ENCODE measurements at regions not wholly inside any gene's neighbourhood (a gene's known extent, or its start where the extent isn't known, plus 50 kb on each side); places are given as distances from the start of the nearest gene placed in this dataset.
"Not testable (repeated sequence)": the region's sequence is repeated elsewhere in the genome, so short reads cannot be mapped to it uniquely, and the experiment has no call there.

DNA sequence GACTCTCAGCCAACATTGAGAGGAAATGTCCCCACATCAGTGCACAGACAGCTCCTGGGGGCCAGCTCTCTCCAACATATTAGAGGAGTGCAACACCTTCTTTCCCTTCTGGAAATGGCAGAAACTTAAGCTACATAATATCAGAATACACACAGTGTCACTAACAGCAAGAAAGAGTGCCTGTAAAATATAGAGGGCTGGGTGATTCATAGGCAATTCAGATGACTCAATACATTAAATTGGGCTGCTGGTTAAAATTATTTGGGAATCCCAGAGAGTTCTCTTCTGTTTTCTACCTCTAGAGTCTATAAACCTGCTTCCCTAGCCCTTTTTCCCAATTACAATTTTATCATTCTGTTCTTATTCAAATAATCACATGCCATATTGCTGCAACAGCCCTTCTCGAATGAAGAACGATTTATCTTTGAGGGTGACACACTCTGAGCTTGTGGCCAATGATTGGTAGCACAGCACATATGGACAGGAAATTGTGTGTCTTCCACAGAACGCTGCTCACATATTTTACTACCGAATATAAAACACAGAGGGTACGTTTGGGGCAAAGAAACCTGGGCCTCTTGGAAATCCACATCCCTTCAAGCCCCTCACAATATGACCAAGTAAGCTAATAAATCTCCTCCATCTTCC is 381.2 kb downstream of the MBD2 start:
- FAIRE-seq, result no peak
- DNase-seq (ENCODE audit: extremely low spot score, insufficient read length, low read depth), result no peak

DNA sequence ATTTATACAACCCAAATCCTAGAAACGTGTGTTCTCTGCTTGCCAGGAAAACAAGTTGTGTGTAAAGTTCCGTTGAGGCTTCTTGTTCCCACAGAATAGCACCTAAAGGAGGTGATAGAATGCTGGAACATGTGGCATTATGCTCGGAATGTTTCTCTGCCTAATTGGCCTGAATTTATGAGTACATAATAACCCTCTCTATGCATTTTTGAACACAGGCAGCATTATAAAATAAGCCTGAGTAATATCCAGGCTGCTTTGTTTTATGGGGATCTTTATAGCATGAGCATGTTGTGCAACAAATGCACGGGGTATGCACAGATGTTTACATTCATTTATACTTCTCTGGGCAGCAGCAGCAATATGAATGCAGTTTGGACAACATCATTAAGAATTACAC is 385.7 kb downstream of the MBD2 start:
- no peak for FAIRE-seq
- no peak for DNase-seq (ENCODE audit: extremely low spot score, insufficient read length, low read depth)

DNA sequence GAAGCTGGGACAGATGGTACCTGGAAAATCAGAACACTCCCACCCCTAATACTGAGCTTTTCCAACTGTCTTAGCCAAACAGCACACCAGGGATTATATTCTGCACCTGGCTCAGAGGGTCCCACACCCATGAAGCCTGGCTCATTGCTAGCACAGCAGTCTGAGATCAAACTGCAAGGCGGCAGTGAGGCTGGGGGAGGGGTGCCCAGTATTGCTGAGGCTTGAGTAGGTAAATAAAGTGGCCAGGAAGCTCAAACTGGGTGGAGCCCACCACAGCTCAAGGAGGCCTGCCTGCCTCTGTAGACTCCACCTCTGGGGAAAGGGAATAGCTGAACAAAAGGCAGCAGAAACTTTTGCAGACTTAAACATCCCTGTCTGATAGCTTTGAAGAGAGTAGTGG is 403.3 kb downstream of the MBD2 start:
- DNase-seq (ENCODE audit: extremely low spot score, insufficient read length, low read depth); FAIRE-seq: not testable (repeated sequence)

DNA sequence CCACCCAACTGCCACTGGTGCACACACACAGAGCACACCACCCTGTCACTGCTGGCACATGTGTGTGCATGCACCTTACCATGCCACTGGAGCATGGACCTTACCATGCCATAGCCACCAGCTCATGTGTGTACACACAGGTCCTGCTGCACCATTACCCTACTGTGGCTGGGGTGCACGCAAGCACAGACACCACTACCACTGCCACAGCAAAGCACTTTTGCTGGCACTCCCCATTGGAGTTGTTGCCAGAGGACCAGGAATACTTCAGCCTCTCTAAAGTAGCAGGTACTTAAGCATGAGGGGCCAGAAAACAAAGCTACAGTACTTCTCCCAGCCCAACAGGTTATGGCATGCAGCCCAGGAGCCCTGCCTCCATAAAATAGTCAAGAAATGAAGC is 404.8 kb downstream of the MBD2 start:
- FAIRE-seq (no peak), DNase-seq (ENCODE audit: extremely low spot score, insufficient read length, low read depth) (no peak)

- no peak for FAIRE-seq
Observed at GRCh38 chr18:53819174-53819573, 405.3 kb downstream of the MBD2 start.

GRCh38 chr18:53817976-53818950 is 406.2 kb downstream of the MBD2 start:
- DNase-seq (ENCODE audit: extremely low spot score, insufficient read length, low read depth) (no peak), FAIRE-seq (no peak)

More at GRCh38 chr18:53819174-53819573, 405.3 kb downstream of the MBD2 start:
- DNase-seq (ENCODE audit: extremely low spot score, insufficient read length, low read depth), result no peak

DNA sequence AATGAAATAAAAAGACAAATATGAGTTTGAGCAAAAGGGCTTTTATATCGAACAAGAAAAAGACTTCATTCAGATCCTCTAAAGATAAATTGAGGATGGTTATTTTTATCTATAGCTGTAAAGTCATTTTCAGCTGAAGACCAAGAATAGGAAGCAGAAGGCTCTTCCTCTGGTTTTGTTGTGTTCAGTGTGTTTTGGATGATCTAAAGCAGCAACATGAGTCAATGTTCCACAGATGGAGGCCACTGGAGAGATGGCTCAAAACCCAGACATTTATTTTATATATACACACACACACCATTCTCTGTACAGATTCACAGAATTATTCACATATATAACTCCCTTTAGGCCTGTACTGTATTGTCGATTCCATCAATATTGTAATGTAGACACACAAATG is 424.3 kb downstream of the MBD2 start:
- no peak for DNase-seq (ENCODE audit: extremely low spot score, insufficient read length, low read depth)

GRCh38 chr18:53799134-53799533 is 425.3 kb downstream of the MBD2 start:
- FAIRE-seq (no peak), DNase-seq (ENCODE audit: extremely low spot score, insufficient read length, low read depth) (no peak)

More for the DNA sequence above, 424.3 kb downstream of the MBD2 start:
- no peak for FAIRE-seq

GRCh38 chr18:53798516-53798915 is 426.0 kb downstream of the MBD2 start:
- no peak for DNase-seq (ENCODE audit: extremely low spot score, insufficient read length, low read depth)
- no peak for FAIRE-seq

- DNase-seq (ENCODE audit: extremely low spot score, insufficient read length, low read depth) (no peak), FAIRE-seq (no peak)
Observed at GRCh38 chr18:53797998-53798495, 426.4 kb downstream of the MBD2 start.

DNA sequence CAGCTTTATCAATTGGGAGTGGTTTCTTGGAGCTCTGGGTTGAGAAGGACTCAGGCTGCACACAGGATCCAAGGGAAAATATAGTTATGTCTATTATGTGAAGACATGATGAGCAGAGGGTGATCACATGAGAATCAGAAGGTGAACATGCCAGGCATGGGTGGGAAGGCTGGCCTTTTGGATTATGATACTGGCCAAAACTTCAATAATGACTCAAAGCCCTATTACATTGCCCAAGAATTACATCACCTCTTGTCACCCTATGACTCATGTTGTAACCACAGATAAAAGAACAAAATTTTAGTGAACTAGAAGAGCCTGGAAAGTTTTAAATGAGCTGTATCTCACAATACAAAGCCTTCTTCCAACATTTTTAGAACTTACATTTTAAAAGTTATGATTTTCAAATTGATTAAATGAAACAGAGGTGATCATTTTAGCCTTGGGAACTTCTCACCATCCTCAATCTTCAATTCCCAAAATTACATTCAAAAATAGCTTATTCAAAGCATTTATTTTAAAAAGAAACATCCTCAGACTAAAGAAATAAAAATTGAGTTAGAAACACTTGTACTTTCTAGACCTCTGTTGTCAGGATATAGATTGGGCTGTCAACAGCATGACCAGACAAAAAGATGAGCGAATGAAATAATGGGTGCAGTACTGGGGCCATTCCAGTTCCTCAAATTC is 428.3 kb downstream of the MBD2 start:
- FAIRE-seq, result no peak
- no peak for DNase-seq (ENCODE audit: extremely low spot score, insufficient read length, low read depth)

DNA sequence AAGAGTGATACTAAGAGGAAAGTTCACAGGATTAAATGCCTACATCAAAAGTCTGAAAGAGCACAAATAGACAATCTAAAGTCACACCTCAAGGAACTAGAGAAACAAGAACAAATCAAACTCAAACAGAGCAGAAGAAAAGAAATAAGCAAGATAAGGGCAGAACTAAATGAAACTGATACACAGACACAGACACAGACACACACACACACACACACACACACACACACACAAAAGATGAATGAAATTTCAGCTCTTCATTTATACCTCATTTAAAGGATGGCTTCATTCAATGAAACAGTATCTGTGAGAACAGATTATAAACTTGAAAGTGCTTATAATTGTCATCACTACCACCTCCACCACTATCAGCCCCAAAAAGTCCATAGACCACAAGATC is 428.9 kb downstream of the MBD2 start:
- FAIRE-seq, result no peak
- DNase-seq (ENCODE audit: extremely low spot score, insufficient read length, low read depth), result no peak

GRCh38 chr18:53795061-53795460 is 429.4 kb downstream of the MBD2 start:
- no peak for FAIRE-seq

GRCh38 chr18:53792762-53793161 is 431.7 kb downstream of the MBD2 start:
- no peak for FAIRE-seq

More at GRCh38 chr18:53795061-53795460, 429.4 kb downstream of the MBD2 start:
- no peak for DNase-seq (ENCODE audit: extremely low spot score, insufficient read length, low read depth)

GRCh38 chr18:53790786-53791185 is 433.7 kb downstream of the MBD2 start:
- DNase-seq (ENCODE audit: extremely low spot score, insufficient read length, low read depth), result no peak
- no peak for FAIRE-seq

More at GRCh38 chr18:53792762-53793161, 431.7 kb downstream of the MBD2 start:
- no peak for DNase-seq (ENCODE audit: extremely low spot score, insufficient read length, low read depth)

GRCh38 chr18:53789376-53790247 is 434.9 kb downstream of the MBD2 start:
- FAIRE-seq, result no peak
- DNase-seq (ENCODE audit: extremely low spot score, insufficient read length, low read depth), result no peak

DNA sequence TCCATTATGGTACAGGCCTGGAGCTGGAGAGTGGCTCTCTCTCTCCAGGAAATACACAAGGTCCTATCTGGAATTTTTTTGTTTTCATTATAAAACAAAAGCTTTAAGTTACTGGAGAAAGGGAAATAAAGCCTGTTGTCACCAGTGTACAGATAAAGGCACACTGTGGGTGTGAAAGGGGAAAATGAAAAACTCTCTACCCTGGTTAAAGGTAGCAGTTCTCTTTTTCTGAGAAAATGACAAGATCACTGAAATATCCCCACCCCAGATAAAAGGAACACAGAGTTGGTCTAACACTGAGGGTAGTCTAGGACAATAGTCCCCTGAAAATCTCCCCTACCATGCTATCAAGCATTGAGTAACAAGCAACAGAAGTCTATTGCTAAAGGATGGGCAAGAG is 438.7 kb downstream of the MBD2 start:
- FAIRE-seq (no peak), DNase-seq (ENCODE audit: extremely low spot score, insufficient read length, low read depth) (no peak)

DNA sequence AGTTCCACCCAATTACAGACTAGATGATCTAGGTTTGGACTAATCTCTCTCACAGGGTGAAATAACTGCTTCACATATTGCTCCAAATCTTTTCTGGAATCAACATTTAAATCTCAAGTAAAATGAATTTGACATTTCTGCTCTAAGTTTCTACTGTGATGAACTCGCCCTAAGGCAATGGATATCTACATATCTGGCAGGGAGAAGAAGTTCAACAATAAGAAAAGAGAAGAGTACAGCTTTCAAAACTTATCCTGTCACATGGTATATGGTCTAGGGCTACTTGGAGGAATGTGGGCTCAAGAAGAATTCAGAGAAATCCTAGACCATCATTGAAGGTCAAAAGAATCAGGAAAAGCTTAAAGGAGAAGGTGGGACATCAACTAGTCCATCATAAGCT is 440.2 kb downstream of the MBD2 start:
- DNase-seq (ENCODE audit: extremely low spot score, insufficient read length, low read depth) (no peak), FAIRE-seq (no peak)

DNA sequence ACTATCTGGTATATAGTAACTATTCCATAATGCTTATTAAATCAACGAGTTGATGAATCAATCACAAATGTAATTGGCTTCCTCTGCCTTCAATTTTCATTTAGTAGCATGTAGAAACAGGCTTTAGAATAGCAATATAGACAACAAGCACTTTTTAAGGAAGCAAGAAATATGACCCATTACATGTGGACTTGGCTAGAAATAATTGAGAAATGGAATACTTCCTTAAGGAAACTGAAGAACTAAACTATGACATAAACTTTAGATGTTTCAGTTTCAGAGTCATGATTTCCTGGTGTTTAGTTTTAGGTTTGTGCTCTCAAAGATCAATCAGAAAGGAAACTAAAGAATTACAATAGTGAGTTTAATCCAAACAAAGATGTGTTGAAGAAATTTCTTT is 443.8 kb downstream of the MBD2 start:
- DNase-seq (ENCODE audit: extremely low spot score, insufficient read length, low read depth) (no peak), FAIRE-seq (no peak)
